H1 (cell line): ENCODE measurements at regions not wholly inside any gene's neighbourhood (a gene's known extent, or its start where the extent isn't known, plus 50 kb on each side); places are given as distances from the start of the nearest gene placed in this dataset.

Source experiments
- CTCF ChIA-PET: fragments of 300-600 bp; sonication (Branson Sonifier 250); formaldehyde crosslinking; loops from one replicate; lab custom pipeline; 2021; ENCODE audit not compliant: partially characterized antibody; lab: Charles Lee
- POLR2A ChIA-PET: fragments of 300-600 bp; sonication (Branson Sonifier 250); formaldehyde crosslinking; loops from one replicate; lab custom pipeline; 2021; ENCODE audit warnings: inconsistent platforms; ENCODE audit not compliant: partially characterized antibody; lab: Charles Lee
- DNase-seq, 2 experiments: peaks; one replicate each; pipeline versions ENCODE4 v3.0.0 to v3.0.0-alpha.2; 2010 to 2022; ENCODE audit warnings: low spot score in 2 of 2, low read depth in 1 of 2, mixed read lengths in 1 of 2
- FAIRE-seq: peaks from 2 replicates; lab custom pipeline; 2011; peaks lifted over from hg19 to GRCh38; lab: Jason Lieb, UNC
- H2AFZ ChIP-seq: 2 replicates; pipeline ENCODE4 v1.8.1; 2012; ENCODE audit warnings: low read length, inconsistent platforms
- H2AK5ac ChIP-seq: 2 replicates; pipeline ENCODE4 v1.6.1; 2013; ENCODE audit warnings: low read depth, low read length
- H2BK120ac ChIP-seq: replicated peaks from 2 replicates; pipeline ENCODE3; 2013; ENCODE audit warnings: low read depth, low read length, inconsistent platforms
- H2BK12ac ChIP-seq: 2 replicates; pipeline ENCODE4 v1.6.1; 2013; ENCODE audit warnings: low read depth, low read length
- H2BK15ac ChIP-seq: 2 replicates; pipeline ENCODE4 v1.6.1; 2013; ENCODE audit warnings: low read length
- H2BK20ac ChIP-seq: 2 replicates; pipeline ENCODE4 v1.6.1; 2013; ENCODE audit warnings: low read length
- H2BK5ac ChIP-seq: 2 replicates; pipeline ENCODE4 v1.6.1; 2013; ENCODE audit warnings: low read depth, low read length
- H3K14ac ChIP-seq: 2 replicates; pipeline ENCODE4 v1.6.1; 2013; ENCODE audit warnings: inconsistent platforms; ENCODE audit not compliant: insufficient read length
- H3K18ac ChIP-seq: 2 replicates; pipeline ENCODE4 v1.6.1; 2013; ENCODE audit warnings: low read length; ENCODE audit errors: extremely low read depth
- H3K23ac ChIP-seq: 2 replicates; pipeline ENCODE4 v1.6.1; 2013; ENCODE audit warnings: inconsistent platforms; ENCODE audit not compliant: insufficient read length
- H3K23me2 ChIP-seq: 2 replicates; pipeline ENCODE4 v1.6.1; 2013; ENCODE audit warnings: low read depth, low read length
- H3K27ac ChIP-seq: 2 replicates; pipeline ENCODE4 v1.6.1; 2011; ENCODE audit warnings: low read depth, low read length, inconsistent platforms
- H3K27me3 ChIP-seq, 4 experiments: replicated peaks in 1 of 4; 1 replicate in 1 of 4; 2 replicates in 3 of 4; pipeline versions ENCODE4 v1.6.1 to v1.8.1; 2011 to 2013; ENCODE audit warnings: low read length in 3 of 4, mild to moderate bottlenecking in 3 of 4, inconsistent platforms in 2 of 4, mixed read lengths in 2 of 4, moderate library complexity in 1 of 4; ENCODE audit not compliant: control insufficient read depth in 3 of 4, insufficient read depth in 3 of 4; ENCODE audit errors: extremely low read depth in 1 of 4
- H3K36me3 ChIP-seq, 4 experiments: 2 replicates each; pipeline versions ENCODE4 v1.6.1 to v1.8.1; 2011 to 2013; ENCODE audit warnings: mild to moderate bottlenecking in 4 of 4, low read length in 3 of 4, moderate library complexity in 2 of 4, control low read depth in 1 of 4, inconsistent platforms in 1 of 4; ENCODE audit not compliant: insufficient read depth in 4 of 4, control insufficient read depth in 2 of 4
- H3K4ac ChIP-seq: replicated peaks from 2 replicates; pipeline ENCODE3; 2013; ENCODE audit warnings: low read length, low read depth, mixed read lengths, inconsistent platforms; ENCODE audit not compliant: insufficient read length
- H3K4me1 ChIP-seq, 4 experiments: replicated peaks in 1 of 4; 1 replicate in 1 of 4; 2 replicates in 3 of 4; pipeline versions ENCODE4 v1.6.1 to v1.8.1; 2011 to 2013; ENCODE audit warnings: low read length in 3 of 4, inconsistent platforms in 2 of 4, mixed read lengths in 1 of 4; ENCODE audit not compliant: insufficient read depth in 4 of 4, control insufficient read depth in 3 of 4
- H3K4me2 ChIP-seq, 2 experiments: 2 replicates each; pipeline versions ENCODE4 v1.6.1 to v1.8.1; 2011 to 2013; ENCODE audit warnings: low read depth in 2 of 2, low read length in 2 of 2, control low read depth in 1 of 2, inconsistent platforms in 1 of 2, mild to moderate bottlenecking in 1 of 2; ENCODE audit not compliant: insufficient read depth in 1 of 2
- H3K4me3 ChIP-seq, 4 experiments: fragments of 200-600, 300-600 bp in 1 of 4; sonication (generic), shearing (Covaris generic), sonication (Bioruptor Twin) in 1 of 4; 2 replicates each; pipeline versions ENCODE4 v1.5.1 to v1.8.1; 2011 to 2016; ENCODE audit warnings: low read length in 4 of 4, low read depth in 3 of 4, control low read depth in 2 of 4, inconsistent platforms in 2 of 4, mild to moderate bottlenecking in 2 of 4, mixed read lengths in 1 of 4, moderate library complexity in 1 of 4; ENCODE audit not compliant: insufficient read depth in 2 of 4; ENCODE audit errors: extremely low read depth in 1 of 4
- H3K56ac ChIP-seq: replicated peaks from 2 replicates; pipeline ENCODE3; 2013; ENCODE audit warnings: low read depth, mild to moderate bottlenecking, mixed read lengths, low read length, inconsistent platforms; ENCODE audit not compliant: insufficient read length
- H3K79me1 ChIP-seq: 2 replicates; pipeline ENCODE4 v1.6.1; 2013; ENCODE audit warnings: low read depth, low read length, control low read depth
- H3K79me2 ChIP-seq, 2 experiments: 2 replicates each; pipeline versions ENCODE4 v1.6.1 to v1.8.1; 2012 to 2013; ENCODE audit warnings: low read length in 2 of 2, mild to moderate bottlenecking in 2 of 2, inconsistent platforms in 1 of 2; ENCODE audit not compliant: insufficient read depth in 2 of 2, control insufficient read depth in 1 of 2
- H3K9ac ChIP-seq, 4 experiments: replicated peaks in 1 of 4; 1 replicate in 1 of 4; 2 replicates in 3 of 4; pipeline versions ENCODE4 v1.6.1 to v1.8.1; 2011 to 2013; ENCODE audit warnings: low read depth in 3 of 4, low read length in 3 of 4, control low read depth in 2 of 4, mild to moderate bottlenecking in 2 of 4, moderate library complexity in 2 of 4, inconsistent platforms in 1 of 4; ENCODE audit errors: extremely low read depth in 1 of 4
- H3K9me3 ChIP-seq, 2 experiments: 2 replicates each; pipeline versions ENCODE4 v1.6.1 to v1.8.1; 2012 to 2013; ENCODE audit warnings: mild to moderate bottlenecking in 2 of 2, moderate library complexity in 2 of 2, control low read depth in 1 of 2, inconsistent platforms in 1 of 2, low read depth in 1 of 2, low read length in 1 of 2, mixed read lengths in 1 of 2; ENCODE audit not compliant: insufficient read depth in 2 of 2
- H4K20me1 ChIP-seq, 2 experiments: replicated peaks in 1 of 2; 2 replicates each; pipeline versions ENCODE3 to v1.8.1; 2011 to 2013; ENCODE audit warnings: inconsistent platforms in 2 of 2, low read length in 2 of 2, mild to moderate bottlenecking in 1 of 2; ENCODE audit not compliant: insufficient read depth in 2 of 2, control insufficient read depth in 1 of 2
- H4K5ac ChIP-seq: 2 replicates; pipeline ENCODE4 v1.6.1; 2013; ENCODE audit warnings: low read length, low read depth, mixed read lengths, inconsistent platforms; ENCODE audit not compliant: insufficient read length
- H4K8ac ChIP-seq: 2 replicates; pipeline ENCODE4 v1.8.0; 2013; ENCODE audit warnings: mild to moderate bottlenecking, moderate library complexity, low read length, inconsistent platforms; ENCODE audit not compliant: insufficient read depth; ENCODE audit errors: extremely low read depth
- H4K91ac ChIP-seq: replicated peaks from 2 replicates; pipeline ENCODE3; 2013; ENCODE audit warnings: low read length, mixed read lengths, inconsistent platforms; ENCODE audit not compliant: insufficient read length
- EZH2 ChIP-seq: fragments of 200-600 bp; sonication (generic); IDR thresholded peaks from 2 replicates; pipeline ENCODE4 v1.7.1; 2012; ENCODE audit warnings: low read depth, mild to moderate bottlenecking, moderate library complexity, low read length, inconsistent platforms; ENCODE audit not compliant: severe bottlenecking
- POU5F1 ChIP-seq: IDR thresholded peaks from 2 replicates; pipeline ENCODE4 v1.6.1; 2011; ENCODE audit warnings: low read depth, mild to moderate bottlenecking, low read length, moderate library complexity
- WGBS, 2 experiments: shearing (Covaris generic) in 1 of 2; methylation state at CpG; one replicate each; pipeline versions ENCODE4 v1.1.6 to v1.1.7; 2013 to 2015; ENCODE audit warnings: low lambda C conversion rate in 2 of 2, mixed read lengths in 2 of 2, inconsistent platforms in 1 of 2, low coverage in 1 of 2, missing lambda C conversion rate in 1 of 2; ENCODE audit not compliant: insufficient replicate concordance in 2 of 2, insufficient coverage in 1 of 2, insufficient read length in 1 of 2; ENCODE audit errors: extremely low coverage in 1 of 2, missing lambda C conversion rate in 1 of 2; 5-methylcytosine and 5-hydroxymethylcytosine counted together

GRCh38 chr9:2473681-2474080 lies 147.9 kb upstream of the VLDLR start:
- POLR2A ChIA-PET, result interaction anchor here (1.0 kb wide), 1 partner anchor 12 kb away, joined by 4 read pairs; no protein-coding TSS in a partner anchor
- H2BK15ac ChIP-seq, result no peak overlapping the region
- no peak overlapping the region for H3K14ac ChIP-seq
- no peak overlapping the region for H2BK120ac ChIP-seq
- H3K27me3 ChIP-seq, result no peaks in the 10 kb centered on the region
- no peak overlapping the region for H2AK5ac ChIP-seq
- no peak overlapping the region for H2BK20ac ChIP-seq
- H3K4me2 ChIP-seq, result no peak overlapping the region
- no peak overlapping the region for H4K8ac ChIP-seq
- H3K79me1 ChIP-seq, result no peaks in the 10 kb centered on the region
- WGBS, 2 experiments, result 88% methylated on average over 1 of the region's 1 CpG; no CpG with 5 or more reads in 1 of the 2 experiments
- H3K4ac ChIP-seq, result no peak overlapping the region
- no peak overlapping the region for H3K9ac ChIP-seq
- peaks cover 0 to 3% (median 0%) of the 10 kb centered on the region in 4 experiments; a peak in 1 of 7 replicates for H3K4me1 ChIP-seq
- H3K23me2 ChIP-seq, result no peaks in the 10 kb centered on the region
- CTCF ChIA-PET, result interaction anchor here (0.8 to 1.6 kb wide), 3 partner anchors 13 to 243 kb away, joined by 3 to 5 read pairs (median 5); no protein-coding TSS in a partner anchor
- H4K5ac ChIP-seq, result no peak overlapping the region
- no peak overlapping the region for H3K18ac ChIP-seq
- no peak for FAIRE-seq
- no peaks in the 10 kb centered on the region for H3K9me3 ChIP-seq
- H2BK5ac ChIP-seq, result no peak overlapping the region
- H3K23ac ChIP-seq, result no peak overlapping the region
- H2BK12ac ChIP-seq, result no peak overlapping the region
- H2AFZ ChIP-seq, result no peak overlapping the region
- H3K4me3 ChIP-seq, result no peak overlapping the region
- no peaks in the 10 kb centered on the region for H4K20me1 ChIP-seq
- no peak overlapping the region for H4K91ac ChIP-seq
- H3K79me2 ChIP-seq, result no peaks in the 10 kb centered on the region
- no peak for DNase-seq
- no peaks in the 10 kb centered on the region for H3K36me3 ChIP-seq
- H3K56ac ChIP-seq, result no peak overlapping the region
- H3K27ac ChIP-seq, result no peak overlapping the region
- no peak for TF ChIP-seq EZH2
- TF ChIP-seq POU5F1, result no peak
